Uterus (tissue), 3 donors: ENCODE measurements at regions not wholly inside any gene's neighbourhood (a gene's known extent, or its start where the extent isn't known, plus 50 kb on each side); places are given as distances from the start of the nearest gene placed in this dataset.
"Not testable (repeated sequence)": the region's sequence is repeated elsewhere in the genome, so short reads cannot be mapped to it uniquely, and the experiment has no call there.

Source experiments
- DNase-seq, 2 donors: peaks; one replicate each; pipeline ENCODE4 v3.0.0-alpha.2; 2019 to 2020
- H3K27ac ChIP-seq, 2 donors: fragments of 200-600 bp; sonication (generic); 1 replicate in 1 of 2; 2 replicates in 1 of 2; pipeline ENCODE4 v1.5.1; 2016 to 2018
- H3K27me3 ChIP-seq, 2 donors: fragments of 200-600 bp; sonication (generic); one replicate each; pipeline ENCODE4 v1.5.1; 2018 to 2019; ENCODE audit warnings: control low read depth in 1 of 2
- H3K36me3 ChIP-seq, 2 donors: fragments of 200-600 bp; sonication (generic); one replicate each; pipeline ENCODE4 v1.5.1; 2019; ENCODE audit warnings: control low read depth in 1 of 2
- H3K4me1 ChIP-seq, 2 donors: fragments of 200-600 bp; sonication (generic); one replicate each; pipeline ENCODE4 v1.5.1; 2018 to 2019; ENCODE audit warnings: control low read depth in 1 of 2
- H3K4me3 ChIP-seq, 2 donors: fragments of 200-600 bp; sonication (generic); 1 replicate in 1 of 2; 2 replicates in 1 of 2; pipeline ENCODE4 v1.5.1; 2018 to 2019; ENCODE audit warnings: mild to moderate bottlenecking in 1 of 2
- H3K9me3 ChIP-seq, 2 donors: fragments of 200-600 bp; sonication (generic); one replicate each; pipeline ENCODE4 v1.5.1; 2019; ENCODE audit warnings: control low read depth in 1 of 2
- intact Hi-C: fragments of 100-400 bp; cut with DNase I; formaldehyde crosslinking; loops from one replicate; pipeline ENCODE4 v1.15.1; 2023; ENCODE audit warnings: low total_unique reads
- donor health status: DM: yes; HTN: yes; CAD: no.

GRCh38 chr2:111437288-111437990 is 316.7 kb downstream of the BCL2L11 start:
- H3K27ac ChIP-seq, intact Hi-C loops, H3K9me3 ChIP-seq, H3K4me3 ChIP-seq, H3K27me3 ChIP-seq, DNase-seq, H3K4me1 ChIP-seq, H3K36me3 ChIP-seq: not testable (repeated sequence)

GRCh38 chr2:111438161-111438560 is 317.4 kb downstream of the BCL2L11 start:
- H3K27ac ChIP-seq, H3K27me3 ChIP-seq, H3K4me3 ChIP-seq, intact Hi-C loops, H3K36me3 ChIP-seq, DNase-seq, H3K4me1 ChIP-seq, H3K9me3 ChIP-seq: not testable (repeated sequence)

- DNase-seq, result not testable (repeated sequence)
These were observed 318.5 kb downstream of the BCL2L11 start for GRCh38 chr2:111439237-111439636.

GRCh38 chr2:111441614-111442013 is 320.9 kb downstream of the BCL2L11 start:
- H3K9me3 ChIP-seq, result not testable (repeated sequence)

More at GRCh38 chr2:111439237-111439636, 318.5 kb downstream of the BCL2L11 start:
- H3K4me1 ChIP-seq, H3K27ac ChIP-seq, intact Hi-C loops, H3K4me3 ChIP-seq, H3K36me3 ChIP-seq, H3K27me3 ChIP-seq, H3K9me3 ChIP-seq: not testable (repeated sequence)

GRCh38 chr2:111442767-111443454 is 322.2 kb downstream of the BCL2L11 start:
- H3K4me1 ChIP-seq, H3K27ac ChIP-seq, H3K4me3 ChIP-seq, intact Hi-C loops, H3K36me3 ChIP-seq, H3K27me3 ChIP-seq, DNase-seq, H3K9me3 ChIP-seq: not testable (repeated sequence)

More at GRCh38 chr2:111441614-111442013, 320.9 kb downstream of the BCL2L11 start:
- intact Hi-C loops, H3K4me1 ChIP-seq, H3K36me3 ChIP-seq, DNase-seq, H3K27me3 ChIP-seq, H3K4me3 ChIP-seq, H3K27ac ChIP-seq: not testable (repeated sequence)

GRCh38 chr2:111444516-111444915 is 323.8 kb downstream of the BCL2L11 start:
- H3K4me1 ChIP-seq, H3K9me3 ChIP-seq, intact Hi-C loops, H3K27me3 ChIP-seq, H3K27ac ChIP-seq, H3K4me3 ChIP-seq, H3K36me3 ChIP-seq, DNase-seq: not testable (repeated sequence)

- H3K9me3 ChIP-seq, H3K4me1 ChIP-seq, intact Hi-C loops, DNase-seq, H3K27me3 ChIP-seq, H3K36me3 ChIP-seq, H3K4me3 ChIP-seq, H3K27ac ChIP-seq: not testable (repeated sequence)
These were observed 324.6 kb downstream of the BCL2L11 start for GRCh38 chr2:111445191-111445929.

- H3K36me3 ChIP-seq, DNase-seq, intact Hi-C loops, H3K4me1 ChIP-seq, H3K27me3 ChIP-seq, H3K4me3 ChIP-seq, H3K27ac ChIP-seq, H3K9me3 ChIP-seq: not testable (repeated sequence)
These were observed 325.2 kb downstream of the BCL2L11 start for GRCh38 chr2:111445941-111446340.

GRCh38 chr2:111447482-111447881 is 326.8 kb downstream of the BCL2L11 start:
- DNase-seq, H3K4me1 ChIP-seq, H3K27me3 ChIP-seq, H3K4me3 ChIP-seq, H3K36me3 ChIP-seq, intact Hi-C loops, H3K27ac ChIP-seq, H3K9me3 ChIP-seq: not testable (repeated sequence)

- H3K27ac ChIP-seq, intact Hi-C loops, H3K27me3 ChIP-seq, H3K9me3 ChIP-seq, H3K36me3 ChIP-seq, DNase-seq, H3K4me3 ChIP-seq, H3K4me1 ChIP-seq: not testable (repeated sequence)
These were observed 328.1 kb downstream of the BCL2L11 start for GRCh38 chr2:111448796-111449195.

GRCh38 chr2:111450526-111450925 is 329.8 kb downstream of the BCL2L11 start:
- H3K4me1 ChIP-seq, intact Hi-C loops, H3K4me3 ChIP-seq, H3K27ac ChIP-seq, H3K36me3 ChIP-seq, H3K27me3 ChIP-seq, DNase-seq, H3K9me3 ChIP-seq: not testable (repeated sequence)

GRCh38 chr2:111451692-111452199 is 331.0 kb downstream of the BCL2L11 start:
- H3K36me3 ChIP-seq, H3K27me3 ChIP-seq, H3K4me3 ChIP-seq, H3K9me3 ChIP-seq, intact Hi-C loops, DNase-seq, H3K4me1 ChIP-seq: not testable (repeated sequence)
- peak overlapping the region in 1 of 2 donors; percentile 2 for H3K27ac ChIP-seq

- intact Hi-C loops, H3K4me3 ChIP-seq, H3K9me3 ChIP-seq, H3K36me3 ChIP-seq, DNase-seq, H3K4me1 ChIP-seq, H3K27me3 ChIP-seq: not testable (repeated sequence)
- peak overlapping the region in 1 of 2 donors; percentile 2 for H3K27ac ChIP-seq
These were observed 331.5 kb downstream of the BCL2L11 start for GRCh38 chr2:111452208-111452607.
